Parathyroid adenoma (tissue), 2 donors: ENCODE measurements at regions not wholly inside any gene's neighbourhood (a gene's known extent, or its start where the extent isn't known, plus 50 kb on each side); places are given as distances from the start of the nearest gene placed in this dataset.

ENCODE experiments used
- H2AFZ ChIP-seq: fragments of 300-600 bp; sonication (generic); one replicate; pipeline ENCODE4 v1.7.0; 2017; ENCODE audit warnings: antibody characterized with exemption, mild to moderate bottlenecking
- H3K27ac ChIP-seq: fragments of 300-600 bp; sonication (generic); one replicate; pipeline ENCODE4 v1.7.0; 2017
- H3K27me3 ChIP-seq: fragments of 300-600 bp; sonication (generic); one replicate; pipeline ENCODE4 v1.7.0; 2017; ENCODE audit warnings: low read length; ENCODE audit not compliant: control insufficient read depth, insufficient read depth
- H3K36me3 ChIP-seq: fragments of 300-600 bp; sonication (generic); one replicate; pipeline ENCODE4 v1.7.0; 2017; ENCODE audit warnings: low read length; ENCODE audit not compliant: control insufficient read depth, insufficient read depth
- H3K4me1 ChIP-seq: fragments of 300-600 bp; sonication (generic); one replicate; pipeline ENCODE4 v1.7.0; 2017; ENCODE audit warnings: control low read depth
- H3K4me2 ChIP-seq: fragments of 300-600 bp; sonication (generic); one replicate; pipeline ENCODE4 v1.7.0; 2017; ENCODE audit warnings: low read length
- H3K4me3 ChIP-seq: fragments of 300-600 bp; sonication (generic); one replicate; pipeline ENCODE4 v1.7.0; 2017; ENCODE audit warnings: low read depth, low read length
- H3K79me2 ChIP-seq: fragments of 300-600 bp; sonication (generic); one replicate; pipeline ENCODE4 v1.7.0; 2017; ENCODE audit warnings: control low read depth
- H3K9ac ChIP-seq: fragments of 300-600 bp; sonication (generic); one replicate; pipeline ENCODE4 v1.7.0; 2017; ENCODE audit warnings: mild to moderate bottlenecking
- H3K9me3 ChIP-seq: fragments of 300-600 bp; sonication (generic); one replicate; pipeline ENCODE4 v1.7.0; 2017; ENCODE audit warnings: low read length; ENCODE audit not compliant: control insufficient read depth
- CTCF ChIP-seq: fragments of 300-600 bp; sonication (generic); IDR thresholded peaks from one replicate; pipeline ENCODE4 v1.7.0; 2017; ENCODE audit warnings: antibody characterized with exemption, mild to moderate bottlenecking
- donor health status: primary hyperparathyroidism.

DNA sequence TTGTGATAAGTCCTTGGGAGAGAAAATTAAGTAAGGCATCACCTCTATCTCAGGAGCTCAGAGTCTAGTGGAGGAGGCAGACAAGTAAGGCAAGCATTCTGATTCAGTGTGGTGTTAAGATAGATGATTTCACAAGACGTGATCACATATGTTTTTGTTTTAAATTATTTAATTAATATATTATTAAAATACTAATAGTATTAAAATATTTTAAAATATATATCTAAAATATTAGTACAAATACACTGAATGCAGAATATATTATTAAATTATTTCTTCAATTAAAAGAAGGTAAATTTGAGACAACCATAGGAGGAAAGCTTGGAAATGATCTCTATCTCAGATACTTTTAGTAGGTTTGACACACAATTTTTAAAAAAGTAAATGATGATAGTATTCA lies 51.5 kb upstream of the ANO4 start:
- Histone ChIP-seq H3K27ac (no peak overlapping the region), H3K27me3 (no peaks in the 10 kb centered on the region), H3K79me2 (no peaks in the 10 kb centered on the region), H2AFZ (no peak overlapping the region), H3K4me1 (no peaks in the 10 kb centered on the region), H3K9ac (no peak overlapping the region), H3K4me2 (no peak overlapping the region), H3K36me3 (no peaks in the 10 kb centered on the region), H3K4me3 (no peak overlapping the region), H3K9me3 (no peaks in the 10 kb centered on the region)
- no peak for TF ChIP-seq CTCF
